A673 (cell line): ENCODE measurements at regions not wholly inside any gene's neighbourhood (a gene's known extent, or its start where the extent isn't known, plus 50 kb on each side); places are given as distances from the start of the nearest gene placed in this dataset.

Experiments
- BruUV-seq: library from RNA; stranded (reverse); fragments of 400-500 nt; replicated peaks from 2 replicates; lab custom pipeline; 2021; lab: Mats Ljungman, UMichigan
- CTCF ChIA-PET: fragments of 300-600 bp; sonication (Branson Sonifier 250); formaldehyde crosslinking; loops from one replicate; lab custom pipeline; 2022; ENCODE audit warnings: antibody characterized with exemption; lab: Charles Lee
- POLR2A ChIA-PET: fragments of 300-600 bp; sonication (Branson Sonifier 250); formaldehyde crosslinking; loops from one replicate; lab custom pipeline; 2022; ENCODE audit warnings: antibody characterized with exemption; ENCODE audit not compliant: low non-redundant PET; lab: Charles Lee
- DNase-seq: peaks from one replicate; pipeline ENCODE4 v3.0.0-alpha.2; 2015; ENCODE audit warnings: low spot score
- H3K27ac ChIP-seq: fragments of 200-600 bp; sonication (generic); 2 replicates; pipeline ENCODE4 v1.5.1; 2016; ENCODE audit warnings: mixed run types, low read depth, mild to moderate bottlenecking, mixed read lengths, antibody characterized with exemption, low read length; ENCODE audit not compliant: poor library complexity, severe bottlenecking
- H3K27me3 ChIP-seq: fragments of 200-600 bp; sonication (generic); replicated peaks from 2 replicates; pipeline ENCODE4 v1.6.1; 2017; ENCODE audit warnings: mixed run types, low read depth, mild to moderate bottlenecking, mixed read lengths, antibody characterized with exemption, low read length; ENCODE audit not compliant: insufficient read depth, poor library complexity
- H3K36me3 ChIP-seq: fragments of 200-600 bp; sonication (generic); 2 replicates; pipeline ENCODE4 v1.6.1; 2016; ENCODE audit warnings: mixed run types, mild to moderate bottlenecking, mixed read lengths, antibody characterized with exemption, low read length; ENCODE audit not compliant: insufficient read depth, poor library complexity, severe bottlenecking
- H3K4me1 ChIP-seq: fragments of 200-600 bp; sonication (generic); 2 replicates; pipeline ENCODE4 v1.6.1; 2017; ENCODE audit warnings: mixed run types, mild to moderate bottlenecking, mixed read lengths, antibody characterized with exemption, low read length; ENCODE audit not compliant: insufficient read depth, poor library complexity, severe bottlenecking
- H3K4me3 ChIP-seq: fragments of 200-600 bp; sonication (generic); 2 replicates; pipeline ENCODE4 v1.5.1; 2016; ENCODE audit warnings: low read depth, mixed run types, mild to moderate bottlenecking, mixed read lengths, low read length; ENCODE audit not compliant: poor library complexity, severe bottlenecking
- H3K9me3 ChIP-seq: fragments of 200-600 bp; sonication (generic); 2 replicates; pipeline ENCODE4 v1.6.1; 2016; ENCODE audit warnings: mixed run types, low read depth, mild to moderate bottlenecking, mixed read lengths, antibody characterized with exemption, low read length; ENCODE audit not compliant: poor library complexity, severe bottlenecking
- EZH2 ChIP-seq: fragments of 200-600 bp; sonication (generic); IDR thresholded peaks from 2 replicates; pipeline ENCODE4 v1.6.1; 2017; ENCODE audit warnings: borderline replicate concordance, low read depth, mild to moderate bottlenecking, mixed read lengths, antibody characterized with exemption, low read length; ENCODE audit not compliant: poor library complexity, severe bottlenecking
- intact Hi-C: fragments of 100-400 bp; cut with micrococcal nuclease; formaldehyde crosslinking; loops from one replicate; pipeline ENCODE4 v1.10.0; 2022; ENCODE audit not compliant: unreplicated experiment
- TF ChIP-seq, protein P1 (sequence below): fragments of 300-800, 200-600 bp; sonication (generic); conservative IDR thresholded peaks from 2 replicates; pipeline ENCODE4 v1.5.1; 2017; ENCODE audit warnings: low read depth, mild to moderate bottlenecking, antibody characterized with exemption, low read length, moderate library complexity, mixed read lengths

DNA sequence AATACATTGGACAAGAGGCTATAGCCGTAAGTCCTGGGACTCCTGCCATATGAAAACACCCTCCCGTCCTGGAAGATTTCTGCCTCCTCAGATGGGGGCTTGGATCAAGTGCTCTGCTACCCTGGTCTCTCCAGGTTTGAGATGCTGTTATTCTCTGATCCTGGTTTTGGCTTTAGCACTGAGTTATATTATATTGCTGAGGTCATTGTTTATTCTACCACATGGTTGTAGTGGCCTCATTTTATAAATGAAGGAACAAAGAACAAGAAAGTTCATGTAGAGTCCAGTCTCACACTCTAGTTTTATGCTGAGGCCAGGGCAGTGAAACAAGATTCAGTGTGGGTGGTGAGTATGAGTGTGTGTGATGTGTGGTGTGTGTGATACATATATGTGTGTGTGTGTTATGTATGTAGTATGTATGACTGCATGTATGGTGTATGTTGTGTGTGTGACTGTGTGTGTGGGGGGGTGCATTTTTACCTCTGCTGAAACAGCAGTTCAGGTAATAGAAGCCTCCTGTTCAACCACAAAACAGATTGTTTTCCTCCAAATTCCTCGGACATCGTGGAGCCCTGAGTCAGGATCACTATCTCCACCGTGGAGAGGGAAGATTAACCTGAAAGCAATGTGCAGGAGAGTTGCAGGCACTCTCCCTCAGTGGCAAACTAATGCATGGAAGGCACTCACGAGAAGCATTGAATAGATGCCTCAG lies 80.7 kb downstream of the C7orf25 start:
- intact Hi-C loops, result loop anchor here (2.0 to 10.0 kb wide), 3 partner anchors 256 to 888 kb away; no protein-coding TSS in a partner anchor
- Histone ChIP-seq H3K9me3 (no peaks in the 10 kb centered on the region), H3K4me3 (no peak overlapping the region), H3K4me1 (no peaks in the 10 kb centered on the region), H3K27ac (no peak overlapping the region), H3K27me3 (no peaks in the 10 kb centered on the region), H3K36me3 (no peaks in the 10 kb centered on the region)
- TF ChIP-seq, protein P1, sequence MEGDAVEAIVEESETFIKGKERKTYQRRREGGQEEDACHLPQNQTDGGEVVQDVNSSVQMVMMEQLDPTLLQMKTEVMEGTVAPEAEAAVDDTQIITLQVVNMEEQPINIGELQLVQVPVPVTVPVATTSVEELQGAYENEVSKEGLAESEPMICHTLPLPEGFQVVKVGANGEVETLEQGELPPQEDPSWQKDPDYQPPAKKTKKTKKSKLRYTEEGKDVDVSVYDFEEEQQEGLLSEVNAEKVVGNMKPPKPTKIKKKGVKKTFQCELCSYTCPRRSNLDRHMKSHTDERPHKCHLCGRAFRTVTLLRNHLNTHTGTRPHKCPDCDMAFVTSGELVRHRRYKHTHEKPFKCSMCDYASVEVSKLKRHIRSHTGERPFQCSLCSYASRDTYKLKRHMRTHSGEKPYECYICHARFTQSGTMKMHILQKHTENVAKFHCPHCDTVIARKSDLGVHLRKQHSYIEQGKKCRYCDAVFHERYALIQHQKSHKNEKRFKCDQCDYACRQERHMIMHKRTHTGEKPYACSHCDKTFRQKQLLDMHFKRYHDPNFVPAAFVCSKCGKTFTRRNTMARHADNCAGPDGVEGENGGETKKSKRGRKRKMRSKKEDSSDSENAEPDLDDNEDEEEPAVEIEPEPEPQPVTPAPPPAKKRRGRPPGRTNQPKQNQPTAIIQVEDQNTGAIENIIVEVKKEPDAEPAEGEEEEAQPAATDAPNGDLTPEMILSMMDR, result no peak
- no peak for TF ChIP-seq EZH2
- DNase-seq, result no peak
- ChIA-PET POLR2A (no interaction called here), CTCF (interaction anchor here (0.5 to 1.2 kb wide), 5 partner anchors 12 to 890 kb away, joined by 3 to 10 read pairs (median 4); no protein-coding TSS in a partner anchor)
- no TSS peak for BruUV-seq

DNA sequence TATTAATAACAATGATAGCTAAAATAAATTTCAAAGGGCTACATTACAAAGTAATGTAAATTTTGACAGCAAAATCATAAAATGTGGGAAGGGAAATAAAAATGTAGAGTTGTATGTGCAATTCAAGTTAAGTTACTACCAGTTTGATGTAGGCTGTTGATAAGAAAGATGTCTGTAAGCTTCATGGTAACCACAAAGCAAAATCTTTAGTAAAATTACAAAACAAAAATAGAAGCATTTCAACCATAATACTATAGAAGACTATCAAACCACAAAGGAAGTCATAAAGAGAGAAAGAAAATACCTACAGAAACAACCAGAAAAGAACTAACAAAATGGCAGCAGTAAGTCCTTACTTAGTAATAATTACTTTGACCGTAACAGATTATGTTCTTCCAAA lies 99.1 kb downstream of the C7orf25 start:
- TF ChIP-seq EZH2, result no peak
- TF ChIP-seq, protein P1, result no peak
- CTCF ChIA-PET, result no interaction called here
- Histone ChIP-seq H3K4me3 (no peak overlapping the region), H3K4me1 (no peaks in the 10 kb centered on the region), H3K27ac (no peak overlapping the region), H3K9me3 (peaks cover 10% of the 10 kb centered on the region), H3K36me3 (no peaks in the 10 kb centered on the region), H3K27me3 (peaks cover 2% of the 10 kb centered on the region)
- POLR2A ChIA-PET, result no interaction called here
- no peak for DNase-seq
- intact Hi-C loops, result no loop called here
- no TSS peak for BruUV-seq

DNA sequence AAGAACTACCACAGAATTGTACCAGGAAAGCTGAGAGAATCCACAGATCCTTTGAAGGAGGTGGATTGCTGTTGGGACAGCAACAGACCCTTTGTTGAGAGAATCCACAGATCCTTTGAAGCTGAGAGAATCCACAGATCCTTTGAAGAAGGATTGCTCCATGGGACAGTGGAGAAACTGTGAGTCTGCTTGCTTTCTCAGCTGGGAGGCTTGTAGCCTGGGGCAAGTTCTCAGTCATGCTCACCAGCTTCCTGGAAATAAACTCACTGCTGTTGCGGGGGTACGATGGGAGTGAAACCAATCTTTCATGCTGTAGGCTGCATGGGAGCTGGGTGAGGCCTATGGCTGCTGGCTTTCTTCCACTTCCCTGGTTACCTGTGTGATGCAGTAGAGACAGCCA lies 106.3 kb downstream of the C7orf25 start:
- H3K4me1 ChIP-seq, result no peaks in the 10 kb centered on the region
- H3K27me3 ChIP-seq, result peaks cover under 1% of the 10 kb centered on the region
- H3K9me3 ChIP-seq, result peaks cover 5% of the 10 kb centered on the region
- ChIA-PET POLR2A (no interaction called here), CTCF (no interaction called here)
- TF ChIP-seq, protein P1, result no peak
- TF ChIP-seq EZH2, result no peak
- H3K36me3 ChIP-seq, result no peaks in the 10 kb centered on the region
- no peak overlapping the region for H3K27ac ChIP-seq
- intact Hi-C loops, result no loop called here
- DNase-seq, result no peak
- BruUV-seq, result no TSS peak
- no peak overlapping the region for H3K4me3 ChIP-seq
